ENCODE measurements at regions not wholly inside any gene's neighbourhood (a gene's known extent, or its start where the extent isn't known, plus 50 kb on each side); places are given as distances from the start of the nearest gene placed in this dataset.

DNA sequence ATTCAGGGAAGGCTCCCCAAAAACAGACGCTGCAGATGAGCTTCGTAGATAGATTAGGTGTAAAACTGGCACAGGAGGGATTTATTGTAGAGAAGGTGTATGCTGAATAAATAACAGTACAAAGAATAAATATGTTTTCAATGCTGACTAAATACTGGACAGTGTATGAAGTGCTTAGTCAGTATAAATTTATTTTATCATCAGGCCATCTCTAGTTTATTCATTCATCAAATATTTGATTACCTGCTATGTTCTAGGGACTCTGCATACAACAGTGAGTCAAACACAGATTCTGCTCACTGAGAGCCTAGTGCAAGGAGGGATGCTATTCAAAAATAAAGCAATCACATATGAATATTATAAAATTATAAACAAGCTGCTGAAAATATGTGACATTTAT lies 63.6 kb upstream of the TSPAN5 start:
- TF ChIP-seq, protein P1, sequence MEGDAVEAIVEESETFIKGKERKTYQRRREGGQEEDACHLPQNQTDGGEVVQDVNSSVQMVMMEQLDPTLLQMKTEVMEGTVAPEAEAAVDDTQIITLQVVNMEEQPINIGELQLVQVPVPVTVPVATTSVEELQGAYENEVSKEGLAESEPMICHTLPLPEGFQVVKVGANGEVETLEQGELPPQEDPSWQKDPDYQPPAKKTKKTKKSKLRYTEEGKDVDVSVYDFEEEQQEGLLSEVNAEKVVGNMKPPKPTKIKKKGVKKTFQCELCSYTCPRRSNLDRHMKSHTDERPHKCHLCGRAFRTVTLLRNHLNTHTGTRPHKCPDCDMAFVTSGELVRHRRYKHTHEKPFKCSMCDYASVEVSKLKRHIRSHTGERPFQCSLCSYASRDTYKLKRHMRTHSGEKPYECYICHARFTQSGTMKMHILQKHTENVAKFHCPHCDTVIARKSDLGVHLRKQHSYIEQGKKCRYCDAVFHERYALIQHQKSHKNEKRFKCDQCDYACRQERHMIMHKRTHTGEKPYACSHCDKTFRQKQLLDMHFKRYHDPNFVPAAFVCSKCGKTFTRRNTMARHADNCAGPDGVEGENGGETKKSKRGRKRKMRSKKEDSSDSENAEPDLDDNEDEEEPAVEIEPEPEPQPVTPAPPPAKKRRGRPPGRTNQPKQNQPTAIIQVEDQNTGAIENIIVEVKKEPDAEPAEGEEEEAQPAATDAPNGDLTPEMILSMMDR (IDR thresholded peaks at IDR 0.05): no peak
- TF ChIP-seq POLR2A (IDR thresholded peaks at IDR 0.05): no peak

Data from testis (tissue), 2 donors.